Smooth muscle cell (in vitro differentiated cells): ENCODE measurements at regions not wholly inside any gene's neighbourhood (a gene's known extent, or its start where the extent isn't known, plus 50 kb on each side); places are given as distances from the start of the nearest gene placed in this dataset. TPM values are rescaled to one million over a fixed set of nuclear protein-coding genes. Genes with fewer than 3 reads are reported as not detected.

Experiments used
- DNase-seq: peaks from one replicate; lab custom pipeline; 2025; ENCODE audit not compliant: unreplicated experiment; lab: John Stamatoyannopoulos, UW
- H2AFZ ChIP-seq: fragments of 200-600 bp; sonication (generic); 2 replicates; pipeline ENCODE4 v1.6.0; 2016; ENCODE audit warnings: antibody characterized with exemption, low read depth, mild to moderate bottlenecking
- H3F3A ChIP-seq: fragments of 200-600 bp; sonication (generic); 2 replicates; pipeline ENCODE4 v1.6.0; 2017; ENCODE audit warnings: antibody characterized with exemption, low read depth
- H3K27ac ChIP-seq: fragments of 200-600 bp; sonication (generic); 2 replicates; pipeline ENCODE4 v1.5.1; 2016; ENCODE audit warnings: low read depth, mild to moderate bottlenecking
- H3K27me3 ChIP-seq: fragments of 200-600 bp; sonication (generic); 2 replicates; pipeline ENCODE4 v1.6.1; 2016; ENCODE audit warnings: low read depth, mild to moderate bottlenecking
- H3K36me3 ChIP-seq: fragments of 200-600 bp; sonication (generic); 2 replicates; pipeline ENCODE4 v1.5.1; 2016; ENCODE audit warnings: low read depth
- H3K4me1 ChIP-seq: fragments of 200-600 bp; sonication (generic); 2 replicates; pipeline ENCODE4 v1.5.1; 2016; ENCODE audit warnings: low read depth
- H3K4me2 ChIP-seq: fragments of 200-600 bp; sonication (generic); 2 replicates; pipeline ENCODE4 v1.6.0; 2016; ENCODE audit warnings: mild to moderate bottlenecking
- H3K4me3 ChIP-seq: fragments of 200-600 bp; sonication (generic); 2 replicates; pipeline ENCODE4 v1.5.1; 2016; ENCODE audit warnings: mild to moderate bottlenecking
- H3K79me2 ChIP-seq: fragments of 200-600 bp; sonication (generic); 2 replicates; pipeline ENCODE4 v1.6.0; 2016; ENCODE audit warnings: low read depth, mild to moderate bottlenecking
- H3K9ac ChIP-seq: fragments of 200-600 bp; sonication (generic); 2 replicates; pipeline ENCODE4 v1.6.0; 2016; ENCODE audit warnings: low read depth
- H3K9me3 ChIP-seq: fragments of 200-600 bp; sonication (generic); replicated peaks from 2 replicates; pipeline ENCODE4 v1.5.1; 2016; ENCODE audit warnings: low read depth
- H4K20me1 ChIP-seq: fragments of 200-600 bp; sonication (generic); 2 replicates; pipeline ENCODE4 v1.6.0; 2016; ENCODE audit warnings: low read depth
- WGBS: methylation state at CpG from one replicate; pipeline ENCODE4 v1.1.7; 2016; ENCODE audit warnings: low lambda C conversion rate; 5-methylcytosine and 5-hydroxymethylcytosine counted together
- microRNA-seq: library from miRNA; unstranded; fragments of <30 nt; microRNA quantifications from one replicate; pipeline ENCODE4, GENCODE V29; 2016; ENCODE audit warnings: borderline number of aligned reads
- TF ChIP-seq, protein P1 (sequence below): fragments of 200-600 bp; sonication (generic); IDR thresholded peaks from 2 replicates; pipeline ENCODE4 v1.5.1; 2017; ENCODE audit warnings: borderline replicate concordance, mild to moderate bottlenecking, antibody characterized with exemption; ENCODE audit not compliant: insufficient read depth, poor library complexity, severe bottlenecking

GRCh38 chr3:67312155-67312554 lies 314.0 kb downstream of the KBTBD8 start:
- no peak for DNase-seq
- Histone ChIP-seq H3K4me1 (no peaks in the 10 kb centered on the region), H3F3A (no peaks in the 10 kb centered on the region), H3K4me2 (no peak overlapping the region), H3K79me2 (no peaks in the 10 kb centered on the region), H3K4me3 (no peak overlapping the region), H2AFZ (no peak overlapping the region), H3K27me3 (no peaks in the 10 kb centered on the region), H3K36me3 (no peaks in the 10 kb centered on the region), H3K9ac (no peak overlapping the region), H3K9me3 (no peaks in the 10 kb centered on the region), H4K20me1 (no peaks in the 10 kb centered on the region), H3K27ac (no peak overlapping the region)
- TF ChIP-seq, protein P1, sequence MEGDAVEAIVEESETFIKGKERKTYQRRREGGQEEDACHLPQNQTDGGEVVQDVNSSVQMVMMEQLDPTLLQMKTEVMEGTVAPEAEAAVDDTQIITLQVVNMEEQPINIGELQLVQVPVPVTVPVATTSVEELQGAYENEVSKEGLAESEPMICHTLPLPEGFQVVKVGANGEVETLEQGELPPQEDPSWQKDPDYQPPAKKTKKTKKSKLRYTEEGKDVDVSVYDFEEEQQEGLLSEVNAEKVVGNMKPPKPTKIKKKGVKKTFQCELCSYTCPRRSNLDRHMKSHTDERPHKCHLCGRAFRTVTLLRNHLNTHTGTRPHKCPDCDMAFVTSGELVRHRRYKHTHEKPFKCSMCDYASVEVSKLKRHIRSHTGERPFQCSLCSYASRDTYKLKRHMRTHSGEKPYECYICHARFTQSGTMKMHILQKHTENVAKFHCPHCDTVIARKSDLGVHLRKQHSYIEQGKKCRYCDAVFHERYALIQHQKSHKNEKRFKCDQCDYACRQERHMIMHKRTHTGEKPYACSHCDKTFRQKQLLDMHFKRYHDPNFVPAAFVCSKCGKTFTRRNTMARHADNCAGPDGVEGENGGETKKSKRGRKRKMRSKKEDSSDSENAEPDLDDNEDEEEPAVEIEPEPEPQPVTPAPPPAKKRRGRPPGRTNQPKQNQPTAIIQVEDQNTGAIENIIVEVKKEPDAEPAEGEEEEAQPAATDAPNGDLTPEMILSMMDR: no peak
- WGBS: 17% methylated on average over 3 of the region's 3 CpGs

DNA sequence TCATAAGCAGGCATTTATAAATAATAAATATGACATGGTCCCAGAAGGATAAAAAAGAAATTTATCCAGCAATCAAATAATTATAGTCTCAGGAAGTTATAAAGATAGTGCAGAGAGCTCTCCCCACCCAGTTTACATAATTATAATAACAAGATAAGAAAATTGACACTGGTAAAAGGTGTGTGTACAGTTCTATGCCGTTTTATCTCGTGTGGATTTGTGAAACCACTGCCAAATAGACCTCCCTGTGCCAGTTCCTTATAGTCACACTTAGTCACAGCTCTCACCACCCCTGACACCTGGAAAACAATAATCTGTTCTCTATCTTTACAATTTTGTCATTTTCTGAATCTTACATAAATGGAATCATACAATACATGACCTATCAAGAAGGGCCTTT lies 320.1 kb downstream of the KBTBD8 start:
- no peaks in the 10 kb centered on the region for H3K4me1 ChIP-seq
- TF ChIP-seq, protein P1: no peak
- no peak overlapping the region for H3K4me2 ChIP-seq
- no peaks in the 10 kb centered on the region for H3K9me3 ChIP-seq
- no peaks in the 10 kb centered on the region for H3K36me3 ChIP-seq
- H2AFZ ChIP-seq: no peak overlapping the region
- no peaks in the 10 kb centered on the region for H4K20me1 ChIP-seq
- no peak overlapping the region for H3K27ac ChIP-seq
- H3F3A ChIP-seq: no peaks in the 10 kb centered on the region
- 92% methylated on average over 2 of the region's 2 CpGs for WGBS
- H3K79me2 ChIP-seq: no peaks in the 10 kb centered on the region
- H3K9ac ChIP-seq: no peak overlapping the region
- no peaks in the 10 kb centered on the region for H3K27me3 ChIP-seq
- no peak overlapping the region for H3K4me3 ChIP-seq
- DNase-seq: no peak

GRCh38 chr3:67324554-67324953 lies 326.4 kb downstream of the KBTBD8 start:
- Histone ChIP-seq H3K4me2 (no peak overlapping the region), H3K27ac (no peak overlapping the region), H4K20me1 (no peaks in the 10 kb centered on the region), H3F3A (no peaks in the 10 kb centered on the region), H2AFZ (no peak overlapping the region), H3K79me2 (no peaks in the 10 kb centered on the region), H3K36me3 (no peaks in the 10 kb centered on the region), H3K9ac (no peak overlapping the region), H3K9me3 (no peaks in the 10 kb centered on the region), H3K27me3 (no peaks in the 10 kb centered on the region), H3K4me3 (no peak overlapping the region), H3K4me1 (no peaks in the 10 kb centered on the region)
- TF ChIP-seq, protein P1: no peak
- DNase-seq: no peak

Small RNAs in the stretch of these regions (microRNA-seq; reads per million reads assigned to microRNA genes)
- gene MIR4272: not detected
